HCT116 (cell line): ENCODE measurements at regions not wholly inside any gene's neighbourhood (a gene's known extent, or its start where the extent isn't known, plus 50 kb on each side); places are given as distances from the start of the nearest gene placed in this dataset.

Experiments used
- CTCF ChIP-seq, 3 experiments: fragments of 200-600 bp in 1 of 3; sonication (generic) in 1 of 3; IDR thresholded peaks in 2 of 3; conservative IDR thresholded peaks in 1 of 3; 2 replicates each; pipeline ENCODE4 v1.5.1; 2012 to 2017; ENCODE audit warnings: low read depth in 2 of 3, low read length in 2 of 3, antibody characterized with exemption in 1 of 3, borderline replicate concordance in 1 of 3, control low read depth in 1 of 3, mild to moderate bottlenecking in 1 of 3, mixed read lengths in 1 of 3, mixed run types in 1 of 3, moderate library complexity in 1 of 3; ENCODE audit not compliant: insufficient read depth in 1 of 3
- EGR1 ChIP-seq: IDR thresholded peaks from 2 replicates; pipeline ENCODE4 v1.6.1; 2012; ENCODE audit warnings: low read depth
- ELF1 ChIP-seq: IDR thresholded peaks from 2 replicates; pipeline ENCODE4 v1.6.1; 2012; ENCODE audit warnings: low read depth, borderline replicate concordance
- EZH2 ChIP-seq: fragments of 200-600 bp; sonication (generic); IDR thresholded peaks from 2 replicates; pipeline ENCODE4 v1.6.1; 2017; ENCODE audit warnings: antibody characterized with exemption, mixed run types
- POLR2A ChIP-seq: IDR thresholded peaks from 2 replicates; pipeline ENCODE4 v1.7.0; 2011; ENCODE audit warnings: borderline replicate concordance; ENCODE audit not compliant: insufficient read depth, insufficient read length; ENCODE audit errors: extremely low read depth
- POLR2AphosphoS5 ChIP-seq: IDR thresholded peaks from 2 replicates; pipeline ENCODE4 v1.6.1; 2011; ENCODE audit warnings: mild to moderate bottlenecking, low read depth, low read length, moderate library complexity
- RAD21 ChIP-seq: IDR thresholded peaks from 2 replicates; pipeline ENCODE4 v1.6.1; 2012; ENCODE audit warnings: low read depth, mild to moderate bottlenecking
- REST ChIP-seq: IDR thresholded peaks from 2 replicates; pipeline ENCODE4 v1.6.1; 2012; ENCODE audit warnings: low read depth
- SIN3A ChIP-seq: IDR thresholded peaks from 2 replicates; pipeline ENCODE4 v1.6.1; 2012; ENCODE audit warnings: low read depth
- YY1 ChIP-seq: IDR thresholded peaks from 2 replicates; pipeline ENCODE4 v1.6.1; 2011; ENCODE audit warnings: low read length, low read depth, moderate library complexity, mild to moderate bottlenecking; ENCODE audit not compliant: insufficient replicate concordance; ENCODE audit errors: extremely low read depth
- ZNF274 ChIP-seq: fragments of 200-500 bp; sonication (Bioruptor generic); IDR thresholded peaks from 2 replicates; pipeline ENCODE4 v1.6.1; 2014; ENCODE audit warnings: mild to moderate bottlenecking, low read depth, low read length, inconsistent platforms

- TF ChIP-seq CTCF (IDR thresholded peaks at IDR 0.05 in 2 of 3, conservative IDR thresholded peaks at IDR 0.05 in 1 of 3; ENCODE audit: borderline replicate concordance in 1 of 3, insufficient read depth in 1 of 3, low read depth in 2 of 3, low read length in 2 of 3) (no peak), POLR2A (no peak), EZH2 (no peak), SIN3A (no peak), YY1 (no peak), RAD21 (no peak), EGR1 (no peak), POLR2AphosphoS5 (no peak), ZNF274 (no peak), REST (no peak), ELF1 (no peak)
Observed at GRCh38 chr14:94929354-94929753, 159.4 kb upstream of the GSC start.
